Skin epidermis (tissue), 12 donors: ENCODE measurements at regions not wholly inside any gene's neighbourhood (a gene's known extent, or its start where the extent isn't known, plus 50 kb on each side); places are given as distances from the start of the nearest gene placed in this dataset.
"Not testable (repeated sequence)": the region's sequence is repeated elsewhere in the genome, so short reads cannot be mapped to it uniquely, and the experiment has no call there.

Experiments used
- H3K27ac ChIP-seq, 21 experiments: fragments of 200-600 bp; sonication (generic) in 11 of 21; one replicate each; pipeline ENCODE4 v1.5.0; 2020; ENCODE audit warnings: mild to moderate bottlenecking in 3 of 21, inconsistent platforms in 2 of 21, moderate library complexity in 2 of 21
- H3K4me3 ChIP-seq, 7 experiments: fragments of 200-600 bp; sonication (generic) in 2 of 7; one replicate each; pipeline ENCODE4 v1.5.0; 2020; ENCODE audit warnings: inconsistent platforms in 2 of 7, mild to moderate bottlenecking in 2 of 7, moderate library complexity in 1 of 7

DNA sequence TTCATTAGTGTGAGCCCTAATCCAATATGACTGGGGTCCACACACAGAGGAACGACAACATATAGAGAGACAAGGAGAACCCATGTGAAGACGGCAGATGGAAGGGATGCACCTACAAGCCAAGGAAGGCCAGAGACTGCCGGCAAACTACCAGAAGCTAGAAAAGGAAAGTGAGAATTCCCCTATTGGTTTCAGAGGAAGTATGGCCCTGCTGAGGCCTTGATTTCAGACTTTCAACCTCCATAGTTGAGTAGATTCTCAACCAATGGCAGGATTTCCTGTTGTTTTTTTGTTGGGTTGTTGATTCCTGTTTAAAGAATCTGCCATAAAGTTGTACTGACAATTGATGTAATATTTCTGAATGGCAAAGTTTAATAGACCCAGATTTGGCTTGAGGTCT is 241.5 kb downstream of the SATB2 start:
- H3K4me3 ChIP-seq = no peak overlapping the region

DNA sequence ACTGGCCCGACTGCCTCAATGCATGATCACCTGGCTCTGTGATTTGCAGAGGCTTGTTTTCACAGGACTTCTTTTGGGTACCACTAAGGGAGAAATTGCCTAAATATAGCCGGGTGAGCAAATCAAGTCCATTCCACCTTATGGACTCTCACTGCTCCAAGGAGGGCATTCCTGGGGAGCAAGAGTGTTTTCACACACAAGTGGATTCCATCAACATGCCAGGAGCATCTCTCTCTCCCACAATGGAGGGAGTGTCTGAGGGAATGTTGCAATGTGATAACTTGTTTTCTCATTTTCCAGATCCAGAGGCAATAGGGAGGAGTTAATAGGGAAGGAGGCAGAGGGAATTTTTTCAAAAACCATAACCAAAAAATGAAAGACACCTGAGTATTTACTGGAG is 250.7 kb downstream of the SATB2 start:
- H3K27ac ChIP-seq = no peak overlapping the region

More for the DNA sequence above, 241.5 kb downstream of the SATB2 start:
- H3K27ac ChIP-seq = no peak overlapping the region

DNA sequence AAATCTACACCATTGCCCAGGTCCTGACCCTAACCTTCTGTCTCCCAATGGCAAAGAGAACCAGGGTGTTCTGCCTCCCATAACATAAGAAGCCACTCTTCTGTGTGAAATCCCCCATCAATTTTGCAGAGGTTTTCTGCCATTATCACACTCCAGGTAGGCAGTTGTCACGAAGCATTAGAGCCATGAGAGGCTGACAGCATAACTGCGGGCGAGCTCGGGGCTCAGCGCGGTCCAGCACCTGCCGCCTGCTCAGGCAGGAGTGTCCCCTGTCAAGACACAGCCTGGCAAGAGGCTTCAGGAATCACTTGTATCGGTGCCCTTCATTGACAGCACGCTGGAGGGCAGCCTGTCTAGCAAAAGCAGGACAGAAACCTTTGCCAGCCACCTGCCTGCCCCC is 251.2 kb downstream of the SATB2 start:
- Histone ChIP-seq H3K27ac (no peak overlapping the region), H3K4me3 (no peak overlapping the region)

More for the DNA sequence above, 250.7 kb downstream of the SATB2 start:
- H3K4me3 ChIP-seq = no peak overlapping the region

DNA sequence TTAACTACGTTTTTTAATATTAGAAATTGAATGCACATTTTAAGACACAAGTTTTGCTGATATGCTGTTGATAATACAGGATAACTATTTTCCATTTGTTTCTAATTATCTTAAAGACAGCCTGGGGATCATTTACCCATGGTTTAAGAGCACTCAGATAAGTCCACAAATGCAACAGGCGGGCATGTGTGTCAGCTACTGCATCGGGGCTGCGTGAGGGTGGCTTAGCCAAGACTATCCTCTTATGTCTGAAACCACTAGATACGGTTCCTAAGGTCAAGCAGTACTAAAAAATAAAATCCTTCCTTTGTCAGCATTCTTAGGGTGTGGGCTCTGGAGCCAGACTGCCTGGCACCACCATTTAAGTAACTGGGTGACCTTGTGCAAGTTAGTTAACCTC is 254.8 kb downstream of the SATB2 start:
- H3K4me3 ChIP-seq = no peak overlapping the region
- H3K27ac ChIP-seq = no peak overlapping the region

DNA sequence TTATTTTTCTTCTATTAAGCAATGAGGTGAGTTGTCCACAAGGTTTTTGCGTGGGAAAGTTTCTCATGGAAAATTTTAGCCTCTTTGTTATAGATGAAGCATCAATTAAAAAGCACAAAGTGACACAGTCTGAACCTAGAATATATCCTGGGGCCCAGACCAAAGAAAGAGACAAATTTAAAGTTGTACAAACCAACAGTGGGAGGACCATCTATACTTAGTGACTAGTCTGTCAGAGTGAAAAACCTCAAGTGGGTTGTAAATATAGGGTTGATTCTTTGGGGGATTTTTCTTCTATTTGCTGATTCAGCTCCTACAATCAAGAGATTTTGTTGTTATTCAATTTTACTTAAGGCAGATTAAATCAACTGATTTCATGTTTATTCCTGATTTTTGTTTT is 256.2 kb downstream of the SATB2 start:
- no peak overlapping the region for H3K4me3 ChIP-seq

DNA sequence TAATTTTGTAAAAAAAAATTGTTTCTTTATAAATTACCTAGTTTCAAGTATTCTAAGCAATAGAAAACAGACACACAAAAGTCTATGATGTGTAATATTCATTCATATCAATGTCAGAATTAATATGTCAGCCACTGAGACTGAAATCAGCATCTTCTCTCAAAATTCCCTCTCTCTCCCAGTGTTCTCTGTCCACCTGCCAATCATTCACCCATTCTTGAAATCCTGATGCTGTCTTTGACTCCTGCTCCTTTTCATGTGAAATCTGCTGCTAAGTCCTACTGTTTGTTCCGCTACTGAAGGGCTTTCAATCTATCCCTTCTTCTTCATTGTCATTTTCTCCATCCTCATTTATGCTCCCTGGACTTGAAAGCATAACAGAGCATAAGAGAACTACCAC is 257.9 kb downstream of the SATB2 start:
- H3K27ac ChIP-seq = no peak overlapping the region
- H3K4me3 ChIP-seq = no peak overlapping the region

More for the DNA sequence above, 256.2 kb downstream of the SATB2 start:
- H3K27ac ChIP-seq = no peak overlapping the region

DNA sequence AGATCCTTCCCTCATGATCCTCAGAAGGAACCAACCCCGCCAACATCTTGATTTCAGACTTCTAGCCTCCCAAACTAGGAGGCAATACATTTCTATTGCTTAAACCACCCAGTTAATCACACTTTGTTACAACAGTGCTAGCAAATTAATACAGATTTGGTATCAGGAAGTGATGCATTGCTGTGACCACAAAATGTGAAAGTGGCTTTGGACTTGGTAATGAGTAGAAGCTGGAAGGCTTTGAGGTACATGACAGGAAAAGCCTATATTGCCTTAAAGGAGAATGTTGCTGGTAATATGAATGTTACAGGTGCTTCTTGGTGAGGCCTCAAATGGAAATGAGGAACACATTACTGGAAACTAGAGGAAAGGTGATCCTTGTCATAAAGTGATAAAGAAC is 260.3 kb downstream of the SATB2 start:
- Histone ChIP-seq H3K27ac (no peak overlapping the region), H3K4me3 (no peak overlapping the region)

DNA sequence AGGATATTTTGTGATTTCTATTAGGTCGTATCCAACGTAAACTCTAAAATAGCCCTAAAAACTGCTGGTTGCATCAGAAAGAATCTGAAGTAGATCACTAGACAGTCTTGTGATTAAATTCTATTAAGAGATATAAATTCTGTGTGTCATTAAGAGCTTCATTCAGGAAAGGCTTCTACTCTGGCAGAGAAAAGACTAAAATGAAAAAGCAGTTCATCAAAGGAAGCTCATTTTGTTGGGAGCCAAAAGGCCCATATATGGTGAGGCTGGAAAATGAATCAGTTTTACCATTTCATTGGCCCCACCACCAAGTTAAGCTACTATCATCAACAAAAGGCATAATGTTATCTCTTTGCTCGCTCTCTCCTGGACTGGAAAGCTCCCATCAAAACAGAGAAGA is 261.1 kb downstream of the SATB2 start:
- H3K4me3 ChIP-seq = no peak overlapping the region
- H3K27ac ChIP-seq = no peak overlapping the region

DNA sequence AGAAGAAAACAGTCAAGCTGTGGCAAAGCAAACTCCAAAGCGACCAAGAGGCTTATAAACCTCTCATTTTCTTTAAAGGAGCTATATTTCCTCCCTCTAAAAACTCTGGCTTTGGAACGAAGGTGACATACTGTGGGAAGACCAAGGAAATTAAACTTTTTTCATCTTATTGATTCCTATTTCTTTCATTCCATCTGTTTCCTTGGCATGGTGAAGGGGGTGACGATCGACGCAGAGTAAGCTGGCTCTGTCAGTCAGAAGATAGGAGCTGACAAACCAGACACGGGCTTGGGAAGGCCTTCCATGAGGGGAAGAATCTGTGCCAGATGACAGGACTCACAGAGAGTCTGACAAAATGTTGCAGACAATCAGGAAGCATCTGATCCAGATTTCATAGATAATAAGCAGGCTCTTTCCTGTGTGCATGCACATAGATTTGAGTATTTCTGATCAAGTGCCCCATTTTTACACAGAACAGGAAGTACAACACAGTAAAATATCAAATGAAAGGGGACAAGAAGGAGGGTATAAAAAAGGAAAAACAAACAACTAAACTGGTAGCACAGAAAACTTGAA is 261.7 kb downstream of the SATB2 start:
- H3K4me3 ChIP-seq = no peak overlapping the region

DNA sequence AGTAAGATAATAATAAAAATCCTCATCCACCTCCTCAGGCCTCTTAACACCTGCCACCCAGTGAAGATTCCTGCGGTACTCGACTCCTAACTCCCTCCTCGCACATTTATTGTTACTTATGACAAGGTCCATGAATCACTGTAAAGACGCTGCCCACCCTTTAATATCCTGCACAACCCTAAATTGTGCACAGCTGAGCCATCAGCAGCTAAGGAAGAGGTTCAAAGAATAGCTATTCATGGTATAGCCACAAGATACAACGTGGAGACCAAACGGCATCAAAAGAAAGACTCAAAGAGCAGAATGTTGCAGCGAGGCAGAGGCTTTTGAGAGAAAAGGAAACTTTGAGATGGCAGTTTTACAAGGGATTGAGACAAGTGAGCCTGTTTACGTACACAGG is 266.3 kb downstream of the SATB2 start:
- Histone ChIP-seq H3K27ac (no peak overlapping the region), H3K4me3 (no peak overlapping the region)

More for the DNA sequence above, 261.7 kb downstream of the SATB2 start:
- H3K27ac ChIP-seq = no peak overlapping the region

DNA sequence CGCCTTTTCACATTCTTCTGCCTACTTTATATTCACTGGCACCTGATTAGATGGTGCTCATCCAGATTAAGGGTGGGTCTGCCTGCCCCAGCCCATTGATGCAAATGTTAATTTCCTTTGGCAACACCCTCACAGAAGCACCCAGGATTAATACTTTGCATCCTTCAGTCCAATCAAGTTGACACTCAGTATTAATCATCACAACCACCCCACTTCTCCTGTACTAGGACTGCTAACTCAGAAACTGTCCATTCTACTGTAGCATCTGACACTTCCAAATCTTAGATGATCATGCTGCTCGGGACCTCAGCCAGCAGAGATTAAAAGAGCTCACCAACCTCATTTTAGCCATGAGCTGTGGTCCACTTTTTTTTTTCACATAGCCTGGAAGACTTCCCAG is 268.5 kb downstream of the SATB2 start:
- Histone ChIP-seq H3K4me3 (no peak overlapping the region), H3K27ac (no peak overlapping the region)

DNA sequence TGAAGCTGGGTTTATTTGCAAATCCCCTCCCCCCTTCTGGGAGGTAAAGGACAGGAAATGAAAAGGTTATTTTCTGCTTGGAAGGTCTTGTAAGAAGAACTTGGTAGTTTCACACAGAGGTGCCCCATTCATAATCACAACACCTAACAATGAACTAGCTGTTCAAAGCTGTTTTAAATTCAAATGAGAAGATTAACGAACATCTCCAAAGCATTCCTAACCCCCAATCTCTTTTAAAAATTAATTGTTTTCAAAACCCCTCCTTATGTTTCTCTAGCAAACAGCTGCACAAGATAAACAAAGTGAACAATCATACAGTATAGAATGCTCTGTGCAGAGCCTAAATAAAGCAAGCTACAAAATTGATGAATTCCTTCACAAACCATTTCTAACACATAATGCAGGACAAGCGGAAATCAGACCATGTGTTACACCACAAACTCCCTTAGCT is 271.4 kb downstream of the SATB2 start:
- no peak overlapping the region for H3K4me3 ChIP-seq
- no peak overlapping the region for H3K27ac ChIP-seq

DNA sequence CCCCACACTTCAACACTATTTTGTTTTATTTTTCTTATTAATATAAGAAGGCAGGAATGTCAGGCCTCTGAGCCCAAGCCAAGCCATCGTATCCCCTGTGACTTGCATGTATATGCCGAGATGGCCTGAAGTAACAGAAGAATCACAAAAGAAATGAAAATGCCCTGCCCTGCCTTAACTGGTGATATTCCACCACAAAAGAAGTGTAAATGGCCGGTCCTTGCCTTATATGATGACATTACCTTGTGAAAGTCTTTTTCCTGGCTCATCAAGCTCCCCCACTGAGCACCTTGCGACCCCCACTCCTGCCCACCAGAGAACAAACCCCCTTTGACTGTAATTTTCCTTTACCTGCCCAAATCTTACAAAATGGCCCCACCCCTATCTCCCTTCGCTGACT is 272.6 kb downstream of the SATB2 start:
- not testable (repeated sequence) for H3K27ac ChIP-seq, H3K4me3 ChIP-seq

DNA sequence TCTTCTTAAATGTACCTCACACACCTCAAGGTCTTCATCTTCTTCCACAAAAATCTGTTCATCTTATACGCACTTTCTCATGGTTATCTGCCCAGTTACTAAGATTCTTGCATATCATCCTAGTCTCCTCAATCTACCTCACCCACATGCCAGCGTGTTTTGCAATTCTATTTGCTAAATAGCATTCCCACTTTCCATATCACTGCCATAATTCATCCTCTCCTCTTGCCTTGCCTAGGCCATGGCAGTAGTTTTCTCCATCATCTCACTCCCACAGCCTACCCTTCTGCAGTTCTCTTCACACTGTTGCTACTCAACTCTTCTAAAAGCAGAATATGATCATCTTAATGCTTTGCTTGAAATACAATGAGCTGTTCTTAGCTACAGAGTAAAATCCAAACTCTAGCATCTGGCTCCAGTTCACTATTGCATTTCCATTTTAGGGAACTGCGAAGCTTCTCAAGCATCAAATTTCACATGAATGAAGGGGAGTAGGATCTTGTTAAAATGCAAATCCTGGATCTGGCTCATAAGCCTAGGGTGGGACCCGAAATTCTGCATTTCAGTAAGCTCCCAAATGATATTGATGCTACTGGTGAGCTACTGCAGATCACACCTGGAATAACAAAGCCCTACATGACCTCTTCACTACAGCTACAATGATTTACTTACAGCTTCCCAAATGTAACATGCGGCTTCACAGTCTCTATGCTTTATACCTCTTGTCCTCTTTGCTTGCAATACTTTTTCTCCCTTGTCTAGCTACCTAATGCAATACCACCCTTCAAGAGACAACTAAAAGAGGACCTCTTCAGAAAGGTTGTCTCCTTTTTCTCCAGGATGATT is 293.9 kb downstream of the SATB2 start:
- no peak overlapping the region for H3K4me3 ChIP-seq
- H3K27ac ChIP-seq = no peak overlapping the region

DNA sequence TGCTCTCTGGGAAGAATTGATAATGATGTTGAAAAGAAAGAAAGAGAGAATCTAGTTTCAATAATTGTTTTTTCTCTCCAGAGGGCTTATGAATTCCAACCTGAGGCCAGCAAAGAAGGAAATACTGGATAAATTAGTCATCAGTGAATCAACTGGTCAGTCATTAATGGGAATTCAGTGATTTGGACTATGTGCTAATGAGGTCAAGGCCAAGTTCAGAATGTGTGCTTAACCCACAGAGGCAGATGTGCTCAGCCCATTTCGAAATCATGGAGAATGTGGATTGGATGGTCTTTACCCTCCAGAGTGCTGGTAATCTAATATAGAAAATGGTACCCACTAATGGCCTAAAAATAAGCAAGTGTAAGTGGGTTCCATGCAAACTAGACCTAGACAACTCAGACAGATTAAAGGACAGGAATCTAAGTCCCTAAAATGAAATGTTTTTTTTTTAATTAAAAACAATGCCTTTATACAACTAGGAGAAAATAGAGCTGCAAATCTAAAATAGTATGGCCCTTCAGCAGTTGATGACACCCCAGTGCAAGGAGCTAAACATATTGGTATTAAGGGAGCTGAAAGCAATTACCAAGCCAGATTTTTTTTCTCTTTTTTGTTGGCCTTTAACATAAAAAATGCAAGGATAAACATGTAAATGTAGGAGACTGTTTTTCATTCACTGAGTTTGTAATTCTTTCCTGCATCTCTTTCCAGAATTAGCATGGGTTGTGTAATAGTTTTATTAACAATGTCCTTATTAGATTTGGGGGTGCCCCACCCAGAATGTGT is 296.9 kb downstream of the SATB2 start:
- no peak overlapping the region for H3K27ac ChIP-seq
- no peak overlapping the region for H3K4me3 ChIP-seq

DNA sequence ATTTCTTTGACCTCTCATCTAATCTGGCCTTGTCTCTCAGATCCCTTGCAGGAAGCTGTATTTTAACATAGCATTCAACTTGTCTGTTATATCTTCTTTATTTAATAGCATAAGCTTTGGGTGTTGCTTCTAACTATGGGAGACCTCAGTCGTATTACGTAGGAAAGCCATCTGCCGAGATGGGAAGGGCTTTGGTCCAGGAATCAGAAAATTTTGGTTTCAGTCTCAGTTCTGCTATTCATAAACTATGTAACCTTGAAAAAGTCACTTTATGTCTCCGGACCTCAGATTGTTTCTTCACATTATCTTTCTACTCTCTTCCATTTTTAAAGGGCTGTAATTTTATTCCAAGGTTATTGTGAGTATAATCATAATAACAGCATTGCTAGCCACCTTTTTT is 297.7 kb downstream of the SATB2 start:
- H3K27ac ChIP-seq = no peak overlapping the region
- no peak overlapping the region for H3K4me3 ChIP-seq

DNA sequence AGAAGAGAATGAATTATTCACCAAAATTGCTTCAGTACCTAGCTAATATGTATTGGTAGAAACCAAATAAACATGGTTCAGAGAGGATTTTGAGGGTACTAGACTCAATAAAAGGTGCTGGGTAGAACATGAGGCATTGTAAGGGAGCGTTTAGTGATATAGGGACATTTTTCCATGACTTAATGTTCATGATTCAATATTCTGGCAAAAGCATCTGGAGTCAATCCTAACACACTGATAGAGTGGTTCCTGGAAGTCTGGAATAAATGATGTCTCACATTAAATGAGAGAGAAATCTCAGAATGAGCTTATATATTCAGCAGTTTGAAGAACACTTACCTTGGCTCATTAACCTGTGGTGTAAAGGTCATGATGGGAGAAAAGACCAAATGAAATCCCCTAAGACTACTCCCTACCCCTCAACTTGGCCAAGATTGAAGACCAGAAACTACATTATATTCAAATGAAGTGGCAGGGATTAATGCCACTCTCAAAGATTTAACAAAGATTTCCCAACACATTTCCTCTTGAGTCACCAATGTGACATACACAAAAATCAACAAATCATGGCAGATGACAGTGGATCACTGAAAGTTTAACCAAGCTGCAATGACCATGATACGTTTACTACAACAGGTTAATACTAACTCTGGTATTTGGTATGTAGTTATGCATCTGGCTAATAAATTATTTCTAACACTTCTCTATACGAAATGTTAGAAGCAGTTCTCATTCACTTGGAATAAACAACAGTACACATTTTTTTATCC is 309.5 kb downstream of the SATB2 start:
- Histone ChIP-seq H3K4me3 (no peak overlapping the region), H3K27ac (no peak overlapping the region)

DNA sequence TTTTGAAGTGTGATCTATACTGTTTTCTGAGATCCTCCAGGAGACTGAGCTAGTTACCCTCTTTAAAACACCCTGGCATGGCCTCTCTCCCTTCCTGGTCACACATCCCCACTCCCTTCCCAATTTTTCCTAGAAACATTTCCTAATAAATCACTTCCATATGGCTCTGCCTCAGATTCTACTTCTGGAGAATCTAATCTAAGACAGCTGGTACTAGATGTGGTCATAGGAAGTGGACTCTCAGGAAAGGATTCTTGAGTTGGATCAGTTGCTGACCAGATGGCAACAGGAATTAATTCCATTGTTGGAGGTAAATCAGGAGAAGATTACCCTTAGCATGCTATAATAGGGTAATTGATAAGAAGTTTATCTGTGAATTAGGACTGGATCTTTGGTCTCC is 310.5 kb downstream of the SATB2 start:
- no peak overlapping the region for H3K4me3 ChIP-seq
- no peak overlapping the region for H3K27ac ChIP-seq

DNA sequence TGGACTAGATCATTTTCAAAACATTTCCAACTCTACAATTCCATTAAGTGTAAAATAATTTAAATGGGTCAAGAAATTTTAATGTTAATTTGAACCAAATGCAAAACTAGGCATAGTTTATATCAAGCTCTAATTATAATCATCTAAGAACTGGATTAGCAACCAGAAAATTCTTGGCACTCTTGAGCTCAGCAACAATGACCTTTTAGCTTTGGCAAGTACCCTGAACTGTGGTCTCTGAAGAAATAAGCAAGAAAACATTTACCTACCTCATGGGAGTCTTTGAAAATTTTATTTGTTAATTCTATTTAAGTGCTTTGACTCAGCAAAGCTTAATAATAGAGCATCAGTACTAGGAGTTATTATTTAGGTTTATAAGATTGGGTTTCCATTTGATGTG is 313.2 kb downstream of the SATB2 start:
- Histone ChIP-seq H3K4me3 (no peak overlapping the region), H3K27ac (no peak overlapping the region)

DNA sequence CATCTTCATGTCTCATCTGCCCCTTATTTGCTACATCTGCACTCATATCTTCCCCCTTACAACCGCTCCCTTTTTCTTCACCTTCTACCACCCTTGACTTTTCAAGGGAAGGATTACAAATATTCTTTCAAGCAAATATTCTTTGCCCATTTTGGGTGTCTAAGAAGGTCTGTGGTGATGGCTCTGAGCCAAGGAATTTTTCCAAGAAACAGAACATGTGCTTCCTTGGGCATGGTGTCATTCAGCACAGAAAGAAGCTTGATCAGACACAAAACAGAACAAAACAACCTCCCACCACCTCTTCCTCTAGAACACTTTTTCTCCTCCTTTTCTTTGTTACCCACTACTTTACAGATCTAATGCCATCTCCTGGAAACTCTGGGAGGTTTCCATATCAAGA is 313.7 kb downstream of the SATB2 start:
- H3K27ac ChIP-seq = no peak overlapping the region
- H3K4me3 ChIP-seq = no peak overlapping the region
